Right cardiac atrium (tissue), 5 donors: ENCODE measurements at regions not wholly inside any gene's neighbourhood (a gene's known extent, or its start where the extent isn't known, plus 50 kb on each side); places are given as distances from the start of the nearest gene placed in this dataset.

ENCODE experiments used
- ATAC-seq, 2 donors: fragments of 200-7000 bp; cut with Tn5 transposase; one replicate each; pipeline versions ENCODE4 v1.8.0 to v1.9.1; 2020; ENCODE audit warnings: moderate library complexity in 2 of 2, mild to moderate bottlenecking in 1 of 2
- DNase-seq, 3 donors: peaks; one replicate each; pipeline ENCODE4 v3.0.0-alpha.2; 2020
- H3K27ac ChIP-seq: one replicate; pipeline ENCODE4 v1.5.1; 2013; ENCODE audit warnings: mild to moderate bottlenecking, low read length, control low read depth, moderate library complexity
- H3K27me3 ChIP-seq: one replicate; pipeline ENCODE4 v1.6.1; 2013; ENCODE audit not compliant: control insufficient read depth, insufficient read depth
- H3K4me1 ChIP-seq: one replicate; pipeline ENCODE4 v1.6.1; 2013; ENCODE audit warnings: low read length; ENCODE audit not compliant: control insufficient read depth, insufficient read depth
- H3K4me3 ChIP-seq: one replicate; pipeline ENCODE4 v1.5.1; 2013; ENCODE audit warnings: low read length, control low read depth
- H3K9me3 ChIP-seq: one replicate; pipeline ENCODE4 v1.6.1; 2013; ENCODE audit warnings: low read length; ENCODE audit not compliant: control insufficient read depth
- WGBS: extraction: QIAGEN DNeasy Blood & Tissue Kit; methylation state at CpG from one replicate; pipeline ENCODE4 v1.1.7; 2013; 5-methylcytosine and 5-hydroxymethylcytosine counted together
- intact Hi-C, 4 donors: fragments of 100-400 bp; cut with DNase I; formaldehyde crosslinking; loops; one replicate each; pipeline versions ENCODE4 v1.11.0 to v1.14.0; 2022 to 2023
- donor health status: healthy with polysubstance abuse.
- donor health status: DM: no; HTN: yes; CAD: no.
- donor health status: DM: no; HTN: no; CAD: no.
- donor health status: DM: no; HTN: yes; CAD: no; lungs with severe emphysema.
- donor health status: DM: yes; HTN: yes; CAD: no.

- Histone ChIP-seq H3K9me3 (no peaks in the 10 kb centered on the region), H3K27me3 (no peaks in the 10 kb centered on the region), H3K4me3 (no peak overlapping the region), H3K27ac (no peak overlapping the region), H3K4me1 (peaks cover 6% of the 10 kb centered on the region)
- WGBS: 48% methylated on average over 6 of the region's 6 CpGs
- ATAC-seq: peak; percentile 82 to 90
- DNase-seq: peak in 1 of 3 donors; percentile 16
- intact Hi-C loops: no loop called here
These were observed 103.8 kb upstream of the ZNF618 start for GRCh38 chr9:113772121-113772810.

- Histone ChIP-seq H3K27ac (no peak overlapping the region), H3K27me3 (no peaks in the 10 kb centered on the region), H3K4me3 (no peak overlapping the region), H3K9me3 (no peaks in the 10 kb centered on the region), H3K4me1 (peaks cover 6% of the 10 kb centered on the region)
- intact Hi-C loops: no loop called here
- WGBS: 87% methylated on average over 1 of the region's 1 CpG
- DNase-seq (no peak), ATAC-seq (no peak)
These were observed 101.1 kb upstream of the ZNF618 start for GRCh38 chr9:113774963-113775362.

GRCh38 chr9:113775749-113776148 lies 100.4 kb upstream of the ZNF618 start:
- no peak for ATAC-seq
- WGBS: 50% methylated on average over 3 of the region's 3 CpGs
- Histone ChIP-seq H3K4me1 (peaks cover 6% of the 10 kb centered on the region), H3K9me3 (no peaks in the 10 kb centered on the region), H3K27me3 (no peaks in the 10 kb centered on the region), H3K27ac (no peak overlapping the region), H3K4me3 (no peak overlapping the region)
- intact Hi-C loops: no loop called here
- no peak for DNase-seq

- no peak overlapping the region for H3K4me3 ChIP-seq
- H3K27ac ChIP-seq: no peak overlapping the region
- DNase-seq (no peak), ATAC-seq (no peak)
- 67% methylated on average over 3 of the region's 3 CpGs for WGBS
- peaks cover 5% of the 10 kb centered on the region for H3K4me1 ChIP-seq
- H3K27me3 ChIP-seq: no peaks in the 10 kb centered on the region
- H3K9me3 ChIP-seq: no peaks in the 10 kb centered on the region
- intact Hi-C loops: no loop called here
These were observed 99.9 kb upstream of the ZNF618 start for GRCh38 chr9:113776194-113776593.

- DNase-seq (no peak), ATAC-seq (no peak)
- 89% methylated on average over 2 of the region's 2 CpGs for WGBS
- no peaks in the 10 kb centered on the region for H3K27me3 ChIP-seq
- H3K4me1 ChIP-seq: no peaks in the 10 kb centered on the region
- intact Hi-C loops: no loop called here
- no peak overlapping the region for H3K4me3 ChIP-seq
- no peak overlapping the region for H3K27ac ChIP-seq
- no peaks in the 10 kb centered on the region for H3K9me3 ChIP-seq
These were observed 94.7 kb upstream of the ZNF618 start for GRCh38 chr9:113781381-113781780.

- no peak for DNase-seq
- Histone ChIP-seq H3K4me3 (no peak overlapping the region), H3K9me3 (no peaks in the 10 kb centered on the region), H3K27ac (no peak overlapping the region), H3K4me1 (no peaks in the 10 kb centered on the region), H3K27me3 (no peaks in the 10 kb centered on the region)
- no peak for ATAC-seq
- WGBS: 81% methylated on average over 7 of the region's 7 CpGs
- intact Hi-C loops: no loop called here
These were observed 94.2 kb upstream of the ZNF618 start for GRCh38 chr9:113781896-113782295.

GRCh38 chr9:113783475-113783874 lies 92.6 kb upstream of the ZNF618 start:
- H3K27ac ChIP-seq: no peak overlapping the region
- no peaks in the 10 kb centered on the region for H3K4me1 ChIP-seq
- no peak overlapping the region for H3K4me3 ChIP-seq
- 87% methylated on average over 2 of the region's 2 CpGs for WGBS
- no peaks in the 10 kb centered on the region for H3K9me3 ChIP-seq
- DNase-seq (no peak), ATAC-seq (no peak)
- no peaks in the 10 kb centered on the region for H3K27me3 ChIP-seq
- intact Hi-C loops: no loop called here

GRCh38 chr9:113785334-113785733 lies 90.8 kb upstream of the ZNF618 start:
- no peaks in the 10 kb centered on the region for H3K4me1 ChIP-seq
- no peak overlapping the region for H3K27ac ChIP-seq
- WGBS: 72% methylated on average over 6 of the region's 6 CpGs
- peak; percentile 37 to 62 (median 59) for DNase-seq
- H3K27me3 ChIP-seq: no peaks in the 10 kb centered on the region
- no peak overlapping the region for H3K4me3 ChIP-seq
- peak in 1 of 2 donors; percentile 71 for ATAC-seq
- intact Hi-C loops: no loop called here
- H3K9me3 ChIP-seq: no peaks in the 10 kb centered on the region

- DNase-seq (no peak), ATAC-seq (no peak)
- 85% methylated on average over 4 of the region's 4 CpGs for WGBS
- intact Hi-C loops: no loop called here
- Histone ChIP-seq H3K4me3 (no peak overlapping the region), H3K27ac (no peak overlapping the region), H3K27me3 (no peaks in the 10 kb centered on the region), H3K9me3 (no peaks in the 10 kb centered on the region), H3K4me1 (no peaks in the 10 kb centered on the region)
These were observed 90.0 kb upstream of the ZNF618 start for GRCh38 chr9:113786071-113786470.

- intact Hi-C loops: no loop called here
- H3K9me3 ChIP-seq: no peaks in the 10 kb centered on the region
- H3K27ac ChIP-seq: no peak overlapping the region
- no peak overlapping the region for H3K4me3 ChIP-seq
- H3K27me3 ChIP-seq: no peaks in the 10 kb centered on the region
- ATAC-seq (no peak), DNase-seq (no peak)
- WGBS: 84% methylated on average over 8 of the region's 8 CpGs
- H3K4me1 ChIP-seq: no peaks in the 10 kb centered on the region
These were observed 88.2 kb upstream of the ZNF618 start for GRCh38 chr9:113787871-113788270.

GRCh38 chr9:113788616-113789330 lies 87.3 kb upstream of the ZNF618 start:
- Histone ChIP-seq H3K9me3 (no peaks in the 10 kb centered on the region), H3K27ac (no peak overlapping the region), H3K4me1 (no peaks in the 10 kb centered on the region), H3K4me3 (no peak overlapping the region), H3K27me3 (no peaks in the 10 kb centered on the region)
- no peak for ATAC-seq
- no peak for DNase-seq
- whole genome bisulfite sequencing: 43% methylated on average over 10 of the region's 10 CpGs
- intact Hi-C loops: no loop called here
